ENCODE measurements at regions not wholly inside any gene's neighbourhood (a gene's known extent, or its start where the extent isn't known, plus 50 kb on each side); places are given as distances from the start of the nearest gene placed in this dataset.

DNA sequence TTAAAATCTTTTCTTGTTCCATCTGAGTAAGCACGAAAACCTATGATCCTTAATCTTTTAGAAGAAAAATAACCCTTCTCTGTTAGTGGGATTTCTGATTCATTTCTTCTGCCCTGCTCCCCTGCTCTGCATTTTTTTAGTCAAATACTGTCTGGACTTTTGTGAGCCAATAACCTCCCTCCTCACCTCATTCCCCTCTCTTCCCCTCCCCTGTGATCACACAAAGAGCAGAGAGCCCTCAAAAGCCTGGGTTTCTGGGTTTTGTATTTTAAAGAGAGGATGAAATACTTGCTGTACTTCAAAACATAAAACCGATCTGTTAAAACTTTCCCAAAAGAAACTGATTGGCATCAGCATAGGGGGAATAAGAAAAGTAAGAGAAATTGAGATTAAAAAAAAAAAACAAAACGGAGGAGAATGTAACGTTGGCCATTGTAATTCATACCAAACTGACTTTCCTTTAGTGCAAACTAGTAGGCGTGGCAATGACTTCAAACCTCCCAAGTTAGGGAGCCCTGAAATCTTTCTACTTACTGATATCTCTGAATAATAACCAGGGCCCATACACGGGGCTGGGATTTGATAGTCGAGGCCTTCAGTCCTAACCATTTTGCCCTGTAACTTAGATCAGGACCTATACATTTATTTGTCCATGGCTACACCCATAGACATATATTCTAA, 232.9 kb downstream of the TM9SF2 start:
- DNase-seq, result no peak
- Mint-ChIP-seq H3K9me3 (no peaks in the 10 kb centered on the region), H3K36me3 (no peaks in the 10 kb centered on the region), H3K27me3 (ENCODE audit: low read depth in 3 of 3) (peaks cover 1 to 5% (median 3%) of the 10 kb centered on the region in 3 donors), H3K4me3 (no peak overlapping the region), H3K27ac (no peak overlapping the region), H3K4me1 (peaks cover 7% of the 10 kb centered on the region)
- TF ChIP-seq, protein P1, sequence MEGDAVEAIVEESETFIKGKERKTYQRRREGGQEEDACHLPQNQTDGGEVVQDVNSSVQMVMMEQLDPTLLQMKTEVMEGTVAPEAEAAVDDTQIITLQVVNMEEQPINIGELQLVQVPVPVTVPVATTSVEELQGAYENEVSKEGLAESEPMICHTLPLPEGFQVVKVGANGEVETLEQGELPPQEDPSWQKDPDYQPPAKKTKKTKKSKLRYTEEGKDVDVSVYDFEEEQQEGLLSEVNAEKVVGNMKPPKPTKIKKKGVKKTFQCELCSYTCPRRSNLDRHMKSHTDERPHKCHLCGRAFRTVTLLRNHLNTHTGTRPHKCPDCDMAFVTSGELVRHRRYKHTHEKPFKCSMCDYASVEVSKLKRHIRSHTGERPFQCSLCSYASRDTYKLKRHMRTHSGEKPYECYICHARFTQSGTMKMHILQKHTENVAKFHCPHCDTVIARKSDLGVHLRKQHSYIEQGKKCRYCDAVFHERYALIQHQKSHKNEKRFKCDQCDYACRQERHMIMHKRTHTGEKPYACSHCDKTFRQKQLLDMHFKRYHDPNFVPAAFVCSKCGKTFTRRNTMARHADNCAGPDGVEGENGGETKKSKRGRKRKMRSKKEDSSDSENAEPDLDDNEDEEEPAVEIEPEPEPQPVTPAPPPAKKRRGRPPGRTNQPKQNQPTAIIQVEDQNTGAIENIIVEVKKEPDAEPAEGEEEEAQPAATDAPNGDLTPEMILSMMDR (IDR thresholded peaks at IDR 0.05), result no peak
- Histone ChIP-seq H3K36me3 (replicated peaks in 1 of 2; ENCODE audit: control insufficient read depth in 1 of 2, insufficient read depth in 2 of 2, low read length in 2 of 2) (no peaks in the 10 kb centered on the region), H3K27me3 (ENCODE audit: control insufficient read depth in 2 of 2, insufficient read depth in 2 of 2, low read length in 2 of 2) (no peaks in the 10 kb centered on the region), H3K27ac (ENCODE audit: low read depth in 1 of 2, low read length in 2 of 2) (no peak overlapping the region), H3K4me1 (ENCODE audit: control insufficient read depth in 1 of 2, insufficient read depth in 2 of 2, low read length in 2 of 2) (no peaks in the 10 kb centered on the region), H3K9ac (ENCODE audit: insufficient read depth, low read length, poor library complexity, severe bottlenecking) (no peak overlapping the region), H3K9me3 (replicated peaks in 1 of 2; ENCODE audit: control insufficient read depth in 1 of 2, insufficient read depth in 1 of 2, low read length in 2 of 2) (no peaks in the 10 kb centered on the region), H4K20me1 (ENCODE audit: insufficient read depth, low read length) (no peaks in the 10 kb centered on the region), H3K4me2 (replicated peaks; ENCODE audit: extremely low read depth, low read length, poor library complexity, severe bottlenecking) (no peak overlapping the region), H3K79me2 (ENCODE audit: insufficient read depth, low read length) (no peaks in the 10 kb centered on the region), H3K4me3 (replicated peaks in 1 of 3; ENCODE audit: low read depth in 2 of 3, low read length in 3 of 3) (no peak overlapping the region), H2AFZ (ENCODE audit: insufficient read depth, low read depth, low read length, poor library complexity, severe bottlenecking) (no peak overlapping the region)
- intact Hi-C loops (cut with micrococcal nuclease), result no loop called here
- 89% methylated on average over 3 of the region's 7 CpGs for WGBS (ENCODE audit: insufficient coverage)

DNA sequence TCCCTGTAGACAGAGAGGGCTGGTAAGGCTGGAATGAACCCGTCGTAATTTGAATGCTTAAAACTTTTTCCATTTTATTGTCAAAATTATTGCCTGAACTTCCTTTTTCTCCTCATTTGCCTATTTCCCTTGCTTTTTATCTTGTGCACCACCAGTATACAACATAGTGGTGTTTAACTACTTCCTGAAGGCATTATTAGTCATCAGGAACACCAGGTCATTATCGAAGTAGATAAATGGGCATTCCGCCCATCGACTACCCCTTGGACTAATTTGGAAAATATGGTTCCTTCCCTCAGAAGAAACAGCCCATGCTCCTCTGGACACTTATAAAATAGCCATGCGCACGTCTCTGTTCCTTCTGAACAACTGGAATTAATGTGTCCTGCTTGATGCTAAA, 232.1 kb downstream of the TM9SF2 start:
- H3K27me3 Mint-ChIP-seq (ENCODE audit: low read depth in 3 of 3), result peaks cover 1 to 5% (median 3%) of the 10 kb centered on the region in 3 donors
- H2AFZ ChIP-seq (ENCODE audit: insufficient read depth, low read depth, low read length, poor library complexity, severe bottlenecking), result no peak overlapping the region
- DNase-seq, result no peak
- H3K27ac Mint-ChIP-seq, result no peak overlapping the region
- H3K4me2 ChIP-seq (replicated peaks; ENCODE audit: extremely low read depth, low read length, poor library complexity, severe bottlenecking), result no peak overlapping the region
- H3K9ac ChIP-seq (ENCODE audit: insufficient read depth, low read length, poor library complexity, severe bottlenecking), result no peak overlapping the region
- TF ChIP-seq, protein P1 (IDR thresholded peaks at IDR 0.05), result no peak
- no peaks in the 10 kb centered on the region for H3K36me3 ChIP-seq (replicated peaks in 1 of 2; ENCODE audit: control insufficient read depth in 1 of 2, insufficient read depth in 2 of 2, low read length in 2 of 2)
- H3K4me1 ChIP-seq (ENCODE audit: control insufficient read depth in 1 of 2, insufficient read depth in 2 of 2, low read length in 2 of 2), result no peaks in the 10 kb centered on the region
- H4K20me1 ChIP-seq (ENCODE audit: insufficient read depth, low read length), result no peaks in the 10 kb centered on the region
- no peaks in the 10 kb centered on the region for H3K27me3 ChIP-seq (ENCODE audit: control insufficient read depth in 2 of 2, insufficient read depth in 2 of 2, low read length in 2 of 2)
- no peaks in the 10 kb centered on the region for H3K36me3 Mint-ChIP-seq
- H3K27ac ChIP-seq (ENCODE audit: low read depth in 1 of 2, low read length in 2 of 2), result no peak overlapping the region
- H3K4me1 Mint-ChIP-seq, result peaks cover 3% of the 10 kb centered on the region
- 59% methylated on average over 7 of the region's 7 CpGs for WGBS (ENCODE audit: insufficient coverage)
- no peak overlapping the region for H3K4me3 Mint-ChIP-seq
- no peaks in the 10 kb centered on the region for H3K9me3 ChIP-seq (replicated peaks in 1 of 2; ENCODE audit: control insufficient read depth in 1 of 2, insufficient read depth in 1 of 2, low read length in 2 of 2)
- H3K79me2 ChIP-seq (ENCODE audit: insufficient read depth, low read length), result no peaks in the 10 kb centered on the region
- H3K9me3 Mint-ChIP-seq, result no peaks in the 10 kb centered on the region
- intact Hi-C loops (cut with micrococcal nuclease), result no loop called here
- H3K4me3 ChIP-seq (replicated peaks in 1 of 3; ENCODE audit: low read depth in 2 of 3, low read length in 3 of 3), result no peak overlapping the region
